ENCODE measurements at regions not wholly inside any gene's neighbourhood (a gene's known extent, or its start where the extent isn't known, plus 50 kb on each side); places are given as distances from the start of the nearest gene placed in this dataset.
"Not testable (repeated sequence)": the region's sequence is repeated elsewhere in the genome, so short reads cannot be mapped to it uniquely, and the experiment has no call there.

DNA sequence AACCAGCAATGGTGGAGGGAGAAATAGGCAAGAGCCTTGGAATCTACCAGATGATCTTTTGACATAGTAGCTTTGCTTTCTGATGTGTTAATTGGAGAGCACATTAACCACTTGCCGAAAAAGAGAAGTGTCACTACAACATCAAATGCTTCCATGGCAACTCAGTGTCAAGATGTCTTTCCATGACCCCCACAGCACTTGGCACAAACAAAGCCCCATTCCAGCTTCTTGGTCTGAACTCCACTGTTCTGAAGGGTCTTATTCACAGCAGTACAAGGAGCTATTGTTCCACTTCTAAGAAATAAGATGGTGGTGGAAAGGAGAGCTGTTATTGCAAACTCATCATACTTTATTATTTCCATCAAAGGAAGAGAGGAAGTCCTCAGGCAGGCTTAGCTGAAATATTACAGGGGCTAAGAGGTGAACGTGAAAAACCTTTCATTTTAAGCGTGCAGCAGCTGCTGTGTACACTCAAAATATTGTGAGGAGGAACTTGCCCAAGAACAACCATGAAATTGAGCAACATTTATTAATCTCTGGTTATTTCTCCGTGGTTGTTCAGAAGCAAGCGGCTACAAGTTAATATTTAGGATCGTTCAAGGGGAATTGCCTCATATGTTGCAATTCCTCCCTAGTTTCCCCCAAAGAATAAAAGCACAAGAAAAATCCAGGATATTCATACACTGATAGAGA, 354.8 kb upstream of the CELF2 start:
- DNase-seq: no peak

DNA sequence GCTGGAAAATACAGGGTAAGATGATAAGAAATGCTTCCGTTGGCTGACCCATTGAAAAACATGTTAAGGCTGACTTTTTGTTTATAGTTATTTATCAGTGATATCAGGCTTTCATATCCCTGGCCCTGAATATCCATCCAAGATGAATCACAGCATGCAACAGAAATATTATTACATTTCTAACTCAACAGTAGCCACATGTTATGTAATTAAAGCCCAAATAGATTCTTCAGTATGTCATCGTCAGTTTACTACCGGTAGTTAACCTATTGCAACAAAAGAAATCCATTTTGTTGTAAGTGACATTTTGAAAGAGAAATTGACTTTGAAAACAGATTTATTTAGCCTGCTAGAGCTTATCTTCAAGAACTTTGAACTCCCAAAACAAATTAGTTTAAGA, 354.1 kb upstream of the CELF2 start:
- DNase-seq: no peak

DNA sequence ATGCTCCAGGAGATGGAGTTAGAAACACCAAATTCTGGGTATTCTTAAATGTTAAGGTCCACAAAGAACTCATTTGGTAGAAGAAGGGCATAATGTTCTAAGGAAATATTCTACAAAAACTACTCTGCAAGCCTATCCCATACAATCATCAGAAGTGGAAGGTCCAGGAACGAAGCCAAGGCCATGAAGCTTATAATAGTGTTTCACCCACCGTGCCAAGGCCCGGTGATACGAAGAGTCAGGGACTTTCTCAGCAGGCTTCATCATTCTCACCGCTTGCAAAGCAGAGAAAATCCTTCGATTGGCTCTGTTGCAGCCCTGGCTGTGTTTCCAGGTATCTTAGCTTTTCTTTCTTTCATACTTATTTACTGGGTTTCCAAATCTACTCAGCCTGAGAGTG, 351.9 kb upstream of the CELF2 start:
- no peak for DNase-seq

DNA sequence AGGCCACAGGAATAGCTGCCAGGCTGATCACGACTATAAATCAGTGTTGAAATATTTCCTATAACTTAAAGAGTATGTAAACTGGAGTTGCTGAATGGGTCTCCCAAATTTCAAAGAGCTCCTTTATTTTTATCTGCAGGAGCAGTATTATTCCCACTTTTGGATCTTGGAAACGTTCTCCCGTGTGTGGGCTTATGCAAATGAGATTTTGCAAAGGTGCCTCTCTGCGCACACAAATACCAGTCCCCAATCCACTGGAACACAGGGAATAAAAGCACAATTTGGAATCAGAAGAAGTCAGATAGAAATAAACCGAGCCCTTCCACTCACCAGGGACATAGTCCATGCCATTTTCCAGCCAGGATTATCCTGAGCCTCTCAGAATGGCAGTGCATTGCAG, 350.2 kb upstream of the CELF2 start:
- DNase-seq: no peak

DNA sequence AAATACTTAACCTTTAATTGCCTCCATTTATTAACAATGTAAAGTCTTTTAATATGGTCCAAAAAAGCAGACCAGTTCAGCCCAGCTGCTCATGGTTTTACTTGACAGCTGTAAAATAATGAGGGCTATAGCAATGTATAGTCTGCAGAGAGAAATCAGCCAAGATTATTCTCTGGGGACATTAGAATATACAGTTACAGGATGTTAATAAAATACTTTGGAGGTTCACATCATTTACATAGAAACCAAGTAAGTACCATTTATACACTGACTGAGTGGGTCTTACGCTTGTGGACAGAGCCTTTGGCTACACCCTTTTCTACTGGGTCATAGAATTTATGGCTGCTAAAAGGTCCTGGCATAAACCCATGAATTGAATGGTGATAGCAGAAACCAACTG, 340.7 kb upstream of the CELF2 start:
- no peak for DNase-seq

DNA sequence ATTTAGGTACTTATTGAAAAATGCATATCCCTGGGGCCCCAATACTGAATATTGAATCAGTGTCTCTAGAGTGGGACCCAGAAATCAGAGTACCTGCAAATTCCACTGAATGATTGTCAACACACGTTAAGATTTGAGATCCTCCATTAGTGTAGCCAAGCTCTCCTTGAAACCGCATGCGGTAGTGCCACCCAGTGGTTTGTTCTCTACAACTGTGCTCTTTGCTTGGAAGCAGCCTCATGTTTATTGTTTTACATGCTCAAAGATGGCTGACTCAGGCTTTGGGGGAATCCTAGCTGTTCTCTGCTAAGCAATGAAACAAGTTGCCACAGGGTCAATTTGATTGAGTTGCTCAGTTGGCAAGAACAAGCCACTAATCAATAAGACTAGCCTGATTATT, 340.2 kb upstream of the CELF2 start:
- no peak for DNase-seq

DNA sequence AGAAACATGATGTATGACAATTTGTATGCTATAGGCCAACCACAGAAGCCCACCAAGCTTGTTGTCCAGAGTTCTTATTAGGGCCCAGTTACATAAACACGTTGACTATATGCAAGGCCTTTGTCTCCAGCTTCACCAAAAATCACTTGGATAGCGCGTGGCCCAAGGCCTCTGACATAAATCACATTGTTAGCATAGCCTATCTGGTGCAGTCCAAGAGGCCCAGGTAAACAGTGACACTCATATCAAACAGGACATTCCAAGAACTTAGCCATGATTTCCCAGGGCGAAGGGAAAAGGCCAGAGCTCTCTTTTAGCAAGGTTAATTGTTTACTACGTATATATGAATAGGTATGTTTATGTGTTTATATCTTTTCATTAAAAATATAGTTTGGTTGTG, 337.2 kb upstream of the CELF2 start:
- DNase-seq: no peak

DNA sequence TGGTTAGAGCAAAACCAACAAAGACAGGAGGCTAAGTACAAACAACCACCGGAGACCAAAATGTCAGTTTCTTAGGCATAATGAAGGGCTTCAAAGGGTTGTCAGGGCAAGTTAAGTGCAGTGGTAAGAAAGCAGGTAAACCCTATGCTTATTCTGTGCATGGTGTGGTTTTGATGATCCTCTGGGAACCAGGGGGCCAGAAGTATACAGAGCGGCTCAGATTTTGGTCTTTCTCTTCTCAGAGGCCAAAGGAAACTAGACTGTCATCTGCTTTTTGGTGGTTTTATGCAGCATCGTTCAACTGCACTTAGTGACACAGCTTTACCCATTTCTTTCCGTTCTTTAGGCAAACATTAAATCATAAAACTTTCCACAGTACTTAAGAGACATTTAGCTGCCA, 332.7 kb upstream of the CELF2 start:
- no peak for DNase-seq

DNA sequence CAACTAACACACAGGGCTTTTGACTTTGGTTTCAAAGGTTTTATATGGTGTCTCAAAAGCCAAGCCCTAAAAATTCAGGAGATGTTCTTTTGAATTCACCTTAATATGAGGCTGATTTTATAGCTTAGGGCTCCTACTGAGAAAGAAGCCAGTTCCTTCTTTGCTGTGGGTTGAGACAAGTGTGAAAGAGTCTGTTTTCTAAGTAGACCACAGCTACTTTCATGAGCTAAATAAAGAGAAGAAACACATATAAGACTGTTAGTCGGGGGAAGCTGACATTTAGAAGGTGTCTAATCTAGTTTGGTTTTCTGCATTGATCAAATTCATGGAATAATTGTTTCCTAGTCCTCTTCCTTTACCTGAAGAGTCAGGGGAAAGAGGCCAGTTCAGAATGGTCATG, 332.1 kb upstream of the CELF2 start:
- DNase-seq: no peak

DNA sequence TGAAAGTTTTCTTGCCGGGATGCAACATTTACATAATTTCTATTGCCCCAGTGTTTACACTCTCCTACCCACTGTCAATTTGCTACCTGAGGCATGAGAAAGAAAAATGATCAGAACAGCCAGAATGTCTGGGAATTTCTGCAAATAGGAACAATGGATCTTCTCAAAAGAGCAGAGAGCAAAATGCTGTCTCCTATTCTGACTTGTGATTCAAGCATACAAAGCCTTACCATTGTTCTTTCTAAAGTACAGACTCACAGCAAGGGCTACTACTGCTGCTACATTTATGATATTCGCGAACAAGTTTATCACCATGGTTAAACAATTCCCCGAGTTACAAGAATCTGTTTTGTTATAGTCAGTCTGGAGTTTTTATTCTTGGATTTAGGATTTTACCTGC, 329.9 kb upstream of the CELF2 start:
- no peak for DNase-seq

DNA sequence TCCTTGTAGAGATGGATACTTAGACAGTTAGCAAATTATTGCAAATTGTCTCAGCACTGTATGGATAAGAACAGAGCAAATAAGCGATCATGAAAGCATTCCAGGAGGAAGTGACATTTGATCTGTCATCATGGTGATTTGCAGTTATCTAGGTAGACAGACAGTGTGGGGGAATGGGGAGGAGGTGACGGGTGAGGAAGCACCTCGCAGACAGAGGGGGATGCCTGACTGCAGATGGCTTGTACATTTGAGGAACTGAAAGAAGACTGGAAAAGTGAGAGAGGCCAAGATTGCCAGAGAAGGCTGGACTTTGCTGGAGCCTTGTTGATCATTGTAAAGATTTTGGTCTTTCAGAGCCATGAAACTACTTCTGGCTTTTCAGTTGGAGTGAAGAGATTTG, 318.2 kb upstream of the CELF2 start:
- no peak for DNase-seq

DNA sequence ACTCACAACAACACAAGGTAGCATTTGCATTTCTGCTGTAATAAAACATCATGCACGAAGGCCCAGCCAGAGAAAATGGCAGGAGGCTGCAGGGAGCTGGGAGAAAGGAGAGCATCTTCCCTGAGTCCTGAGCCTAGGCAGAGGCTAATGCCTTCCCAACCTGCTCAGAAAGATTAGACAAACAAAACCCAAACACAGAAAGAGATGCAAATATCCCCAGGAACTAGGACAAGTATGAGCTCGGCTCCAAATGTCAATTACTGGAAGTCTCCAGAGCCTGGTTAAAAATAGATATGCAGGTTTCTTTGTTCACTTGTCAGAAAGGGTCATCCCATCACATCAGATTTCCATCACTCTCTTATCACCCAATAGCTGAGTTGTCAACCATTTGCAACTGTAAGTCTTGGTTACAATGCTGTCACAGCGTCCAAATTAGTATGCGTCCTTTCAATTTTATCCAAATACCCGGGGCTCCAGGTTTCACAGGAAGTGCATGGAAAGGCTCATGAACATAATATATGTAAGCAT, 316.5 kb upstream of the CELF2 start:
- DNase-seq: no peak

DNA sequence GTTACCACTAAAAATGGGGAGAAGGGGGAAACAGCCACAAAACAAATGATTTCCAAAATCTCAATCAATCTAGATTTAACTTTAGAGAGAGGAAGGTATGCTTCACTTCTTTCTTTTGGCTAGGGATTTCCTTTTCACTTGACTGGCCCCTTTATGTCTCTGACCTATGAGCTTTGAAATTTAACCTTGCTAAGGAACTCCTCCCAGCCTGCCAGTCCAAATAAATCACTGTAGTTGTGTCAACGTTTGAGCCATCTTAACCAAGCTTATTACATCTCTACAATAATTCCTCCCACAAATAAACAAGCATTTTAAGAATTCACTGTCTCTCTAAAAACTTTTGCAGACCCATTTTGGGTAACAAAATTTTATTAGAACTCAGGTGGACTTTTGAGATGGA, 315.5 kb upstream of the CELF2 start:
- DNase-seq: no peak

DNA sequence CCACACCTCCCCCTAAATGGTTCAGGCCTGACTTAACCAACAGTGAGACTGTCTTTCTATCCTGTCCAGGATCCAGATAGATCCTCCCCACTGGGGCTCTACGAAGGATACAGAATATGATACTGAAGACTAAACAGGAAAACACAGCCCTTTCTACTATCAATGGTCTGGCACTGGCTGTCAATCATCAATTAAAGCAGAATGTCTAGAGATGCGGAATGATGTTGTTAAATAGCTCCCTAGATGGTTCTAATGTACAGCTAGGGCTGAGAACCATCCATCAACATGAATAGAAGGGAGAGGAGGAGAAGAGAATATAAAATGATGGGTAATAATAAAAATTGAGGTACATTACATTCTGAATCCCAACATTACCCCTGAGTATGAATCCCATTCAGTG, 314.3 kb upstream of the CELF2 start:
- no peak for DNase-seq

DNA sequence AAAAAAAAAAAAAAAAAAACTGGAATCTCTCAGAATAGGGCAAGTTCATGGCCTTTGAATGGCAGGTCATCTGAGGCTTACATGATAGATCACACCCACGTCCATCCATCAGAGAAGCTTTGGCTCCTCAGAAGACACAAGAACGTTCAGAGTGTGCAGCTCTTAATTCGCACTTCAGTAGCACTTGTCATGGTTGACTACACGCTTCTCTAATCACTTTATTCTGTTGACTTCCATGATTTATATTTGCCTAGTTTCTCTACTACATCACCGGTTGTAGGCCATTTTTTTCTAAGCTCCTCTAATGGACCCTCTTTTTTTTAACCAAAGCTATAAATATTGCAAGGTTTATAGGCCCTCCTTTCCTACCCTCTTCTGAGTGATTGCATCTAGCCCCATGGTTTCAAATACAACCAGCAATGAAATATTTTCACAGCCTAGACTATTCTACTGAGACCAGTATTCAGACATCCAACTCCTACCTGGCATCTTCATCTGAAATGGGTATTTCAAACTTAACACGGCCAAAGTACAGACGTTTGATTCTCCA, 305.4 kb upstream of the CELF2 start:
- no peak for DNase-seq

DNA sequence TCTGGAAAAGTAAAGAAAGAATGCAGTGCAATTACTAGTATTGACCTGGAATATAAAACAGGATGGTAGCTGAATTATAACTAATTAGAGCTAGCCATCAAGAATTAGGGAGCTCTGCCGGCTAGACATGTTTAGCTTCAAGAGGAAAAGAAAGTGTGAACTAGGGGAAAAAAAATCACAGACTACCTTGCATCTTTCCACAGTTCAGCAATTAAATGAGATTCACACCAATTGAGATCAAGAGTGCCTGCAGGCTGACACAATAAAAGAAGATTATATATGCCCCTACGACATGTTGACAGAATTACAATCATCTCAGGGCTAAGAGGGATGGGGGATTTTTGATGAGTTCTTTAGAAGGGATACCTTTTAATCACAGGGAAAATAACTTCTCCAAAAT, 303.3 kb upstream of the CELF2 start:
- DNase-seq: no peak

DNA sequence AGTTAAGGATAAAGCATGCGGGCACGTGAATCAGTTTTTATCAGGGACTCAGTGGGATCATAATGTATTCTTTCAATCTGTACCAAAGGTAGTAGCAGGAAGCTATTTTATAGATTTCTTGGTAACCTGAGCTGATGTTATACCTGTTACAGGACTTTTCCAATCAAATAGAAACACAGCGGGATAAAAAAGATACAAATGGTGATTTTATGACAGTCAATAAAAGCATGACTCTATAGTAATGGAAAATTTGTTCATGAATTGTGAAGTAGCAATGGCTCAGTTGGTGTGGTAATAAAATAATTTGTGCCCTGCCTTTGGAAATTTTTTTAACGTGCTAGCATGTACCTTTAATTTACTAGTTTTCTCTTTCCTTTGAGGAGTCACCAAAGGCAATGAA, 300.7 kb upstream of the CELF2 start:
- DNase-seq: no peak

DNA sequence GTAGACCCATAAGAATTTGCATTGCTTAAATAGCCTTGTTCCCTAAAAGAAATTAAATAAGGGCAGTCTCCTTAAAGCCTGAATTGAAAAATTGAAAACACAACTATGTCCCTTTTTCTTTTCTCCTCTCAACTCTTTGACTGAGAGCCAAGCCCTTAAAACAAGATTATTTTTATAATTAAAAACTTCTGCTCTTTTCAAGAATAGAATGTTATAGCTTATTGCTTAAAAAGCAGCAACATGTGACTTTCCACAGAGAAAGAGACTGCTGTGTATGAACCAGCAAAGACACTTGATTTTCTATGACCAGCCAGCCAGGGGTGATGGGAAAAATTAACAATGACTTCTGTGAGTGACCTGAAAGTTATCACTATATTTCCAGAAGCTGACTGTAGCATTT, 295.2 kb upstream of the CELF2 start:
- DNase-seq: no peak

DNA sequence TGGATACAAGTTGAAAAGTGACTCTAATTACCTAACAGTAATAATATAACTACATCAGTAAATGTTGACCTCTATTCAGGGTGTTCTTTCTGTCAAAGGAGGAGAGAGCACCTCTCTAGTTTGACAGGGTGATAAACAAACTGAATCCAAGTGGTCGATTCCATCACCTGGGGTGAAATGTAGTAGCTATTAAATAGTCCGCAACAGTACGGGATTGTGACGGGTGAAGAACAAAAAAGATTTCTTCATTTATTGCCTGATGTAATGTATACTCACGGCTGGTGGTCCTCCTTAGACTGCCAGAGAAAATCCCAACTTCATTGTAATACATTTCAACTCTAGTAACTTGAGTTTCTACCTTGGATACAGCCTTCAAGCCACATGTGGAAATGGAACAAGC, 292.5 kb upstream of the CELF2 start:
- DNase-seq: no peak

DNA sequence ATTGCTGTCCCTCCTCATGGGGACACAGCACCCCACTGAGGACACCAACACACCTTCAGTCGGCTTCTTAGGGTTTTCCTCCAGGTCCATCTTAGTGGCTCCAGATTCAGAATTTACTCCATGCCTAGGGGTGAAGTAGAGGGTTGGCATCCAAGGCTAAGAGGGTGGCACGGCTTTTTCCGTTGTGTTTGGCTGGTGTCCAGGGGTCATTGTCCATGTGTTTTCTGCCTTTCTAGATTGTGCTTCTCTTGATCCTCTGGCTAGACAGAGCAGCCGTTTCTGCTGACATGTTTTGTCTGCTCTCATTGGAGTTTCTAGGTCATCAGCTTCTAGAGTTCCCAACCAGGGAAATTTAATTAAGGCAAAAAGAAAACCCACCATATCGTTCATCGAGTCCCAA, 291.6 kb upstream of the CELF2 start:
- DNase-seq: no peak

DNA sequence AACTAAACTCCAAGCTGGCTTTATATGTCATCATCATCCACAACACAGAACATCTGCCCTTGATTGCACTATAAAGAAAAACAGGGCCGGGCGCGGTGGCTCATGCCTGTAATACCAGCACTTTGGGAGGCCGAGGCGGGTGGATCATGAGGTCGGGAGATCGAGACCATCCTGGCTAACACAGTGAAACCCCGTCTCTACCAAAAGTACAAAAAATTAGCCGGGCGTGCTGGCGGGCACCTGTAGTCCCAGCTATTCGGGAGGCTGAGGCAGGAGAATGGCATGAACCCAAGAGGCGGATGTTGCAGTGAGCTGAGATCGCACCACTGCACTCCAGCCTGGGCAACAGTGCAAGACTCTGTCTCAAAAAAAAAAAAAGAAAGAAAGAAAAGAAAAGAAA, 290.3 kb upstream of the CELF2 start:
- not testable (repeated sequence) for DNase-seq

DNA sequence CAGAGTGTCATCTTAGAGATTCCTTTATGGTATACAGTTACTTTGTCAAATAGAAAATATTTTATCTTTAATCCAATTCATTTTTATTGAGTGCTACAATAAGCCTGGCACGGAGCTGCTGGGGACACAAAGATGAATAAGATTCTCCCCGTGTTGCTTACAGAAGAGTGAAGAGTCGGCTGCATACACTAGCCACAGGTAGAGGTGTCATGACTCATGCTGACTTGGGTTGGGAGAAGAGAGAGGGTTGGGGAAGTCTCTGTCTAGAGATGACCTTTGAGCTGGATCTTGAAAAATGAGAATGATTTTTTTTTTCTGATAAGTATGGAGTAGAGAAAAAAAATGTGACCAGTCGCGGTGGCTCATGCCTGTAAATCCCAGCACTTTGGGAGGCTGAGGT, 289.9 kb upstream of the CELF2 start:
- no peak for DNase-seq

DNA sequence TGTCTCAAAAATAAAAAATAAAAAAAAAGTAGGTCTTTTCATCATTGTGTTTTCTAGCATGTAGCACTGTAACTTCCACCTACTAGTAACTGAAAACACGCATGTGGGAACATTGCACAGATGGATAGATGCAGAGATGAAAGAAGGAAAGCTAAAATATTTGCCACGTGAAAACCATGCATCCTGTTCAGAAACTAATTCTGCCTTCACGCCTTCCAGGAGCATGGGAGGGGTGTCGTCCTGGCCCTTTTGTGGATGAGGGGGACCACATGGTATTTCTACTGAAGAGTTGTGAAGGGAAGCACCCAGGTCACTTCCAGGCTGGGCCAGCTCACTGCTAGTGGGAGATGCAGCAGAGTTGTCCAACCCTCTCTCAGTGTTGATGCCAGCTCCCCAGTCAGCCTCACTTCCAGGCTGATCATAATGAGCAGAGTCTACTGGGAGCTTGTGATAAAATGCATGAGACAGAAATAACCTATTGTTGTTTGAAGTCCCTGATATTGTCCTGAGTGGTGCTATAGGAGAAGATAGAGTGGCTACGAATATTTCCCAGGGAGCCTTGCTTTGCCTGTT, 287.1 kb upstream of the CELF2 start:
- no peak for DNase-seq

DNA sequence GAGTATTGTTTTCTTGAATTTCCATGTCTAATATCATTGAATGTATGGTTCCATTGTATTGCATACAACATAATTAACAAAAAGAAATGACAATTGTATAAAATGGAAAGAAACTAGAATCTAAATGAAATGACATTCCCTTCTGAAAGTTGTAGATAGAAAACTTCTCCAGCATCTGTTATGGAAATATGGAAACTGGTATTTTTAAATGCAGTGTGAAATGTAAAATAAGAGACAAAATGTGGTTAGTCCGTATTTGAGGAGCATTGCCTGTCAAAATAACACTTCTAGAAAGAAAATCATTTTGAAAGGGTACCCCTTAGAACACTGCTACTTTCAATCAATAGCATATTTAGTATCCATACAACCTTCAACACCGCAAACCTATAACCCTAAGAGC, 286.3 kb upstream of the CELF2 start:
- no peak for DNase-seq
